ENCODE measurements at regions not wholly inside any gene's neighbourhood (a gene's known extent, or its start where the extent isn't known, plus 50 kb on each side); places are given as distances from the start of the nearest gene placed in this dataset.
"Not testable (repeated sequence)": the region's sequence is repeated elsewhere in the genome, so short reads cannot be mapped to it uniquely, and the experiment has no call there.

GRCh38 chr1:229124520-229125124 is 146.3 kb upstream of the RAB4A start:
- Histone ChIP-seq H3K27ac (ENCODE audit: low read length) (no peak overlapping the region), H3K27me3 (ENCODE audit: insufficient read depth, low read length) (no peaks in the 10 kb centered on the region), H3K36me3 (ENCODE audit: insufficient read depth, low read depth, low read length) (no peaks in the 10 kb centered on the region), H3K4me1 (ENCODE audit: insufficient read depth, low read length) (no peaks in the 10 kb centered on the region; the same call in 1 of the 2 replicates), H3K9ac (ENCODE audit: low read depth, low read length) (no peak overlapping the region), H3K9me3 (ENCODE audit: insufficient read depth, low read depth, low read length) (no peaks in the 10 kb centered on the region), H3K4me3 (ENCODE audit: low read length) (no peak overlapping the region)

DNA sequence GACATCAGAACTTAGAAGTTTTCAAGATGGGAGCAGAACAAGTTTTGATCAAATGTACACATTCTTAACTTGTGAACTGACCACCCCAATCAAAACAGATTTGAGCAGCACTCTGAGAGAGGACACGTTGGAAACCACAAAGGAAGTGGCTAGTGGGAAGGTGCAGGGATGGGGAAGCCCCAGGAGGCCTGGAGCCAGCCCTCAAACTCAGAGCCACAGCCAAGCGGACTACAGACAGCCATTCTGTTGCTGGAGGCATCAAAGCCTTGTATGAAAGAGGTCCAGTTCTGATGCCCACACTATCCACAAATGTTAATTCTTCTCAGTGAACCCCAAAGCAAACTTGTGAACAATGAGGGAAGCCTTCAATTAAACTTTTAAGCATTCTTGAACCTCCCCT is 143.6 kb upstream of the RAB4A start:
- Histone ChIP-seq H3K4me3 (ENCODE audit: low read length) (no peak overlapping the region), H3K9me3 (ENCODE audit: insufficient read depth, low read depth, low read length) (no peaks in the 10 kb centered on the region), H3K36me3 (ENCODE audit: insufficient read depth, low read depth, low read length) (no peaks in the 10 kb centered on the region), H3K4me1 (ENCODE audit: insufficient read depth, low read length) (no peaks in the 10 kb centered on the region; the same call in 1 of the 2 replicates), H3K9ac (ENCODE audit: low read depth, low read length) (no peak overlapping the region), H3K27ac (ENCODE audit: low read length) (no peak overlapping the region), H3K27me3 (ENCODE audit: insufficient read depth, low read length) (no peaks in the 10 kb centered on the region)

- Histone ChIP-seq H3K27ac (ENCODE audit: low read length) (no peak overlapping the region), H3K4me1 (ENCODE audit: insufficient read depth, low read length) (no peaks in the 10 kb centered on the region), H3K36me3 (ENCODE audit: insufficient read depth, low read depth, low read length) (no peaks in the 10 kb centered on the region), H3K9me3 (ENCODE audit: insufficient read depth, low read depth, low read length) (no peaks in the 10 kb centered on the region), H3K27me3 (ENCODE audit: insufficient read depth, low read length) (no peaks in the 10 kb centered on the region), H3K4me3 (ENCODE audit: low read length) (no peak overlapping the region), H3K9ac (ENCODE audit: low read depth, low read length) (no peak overlapping the region)
Observed at GRCh38 chr1:229128066-229128608, 142.8 kb upstream of the RAB4A start.

GRCh38 chr1:229129301-229130027 is 141.4 kb upstream of the RAB4A start:
- Histone ChIP-seq H3K9me3 (ENCODE audit: insufficient read depth, low read depth, low read length) (peaks cover 10% of the 10 kb centered on the region), H3K4me1 (ENCODE audit: insufficient read depth, low read length) (no peaks in the 10 kb centered on the region), H3K9ac (ENCODE audit: low read depth, low read length) (no peak overlapping the region), H3K27me3 (ENCODE audit: insufficient read depth, low read length) (no peaks in the 10 kb centered on the region), H3K36me3 (ENCODE audit: insufficient read depth, low read depth, low read length) (no peaks in the 10 kb centered on the region), H3K27ac (ENCODE audit: low read length) (no peak overlapping the region), H3K4me3 (ENCODE audit: low read length) (no peak overlapping the region)

DNA sequence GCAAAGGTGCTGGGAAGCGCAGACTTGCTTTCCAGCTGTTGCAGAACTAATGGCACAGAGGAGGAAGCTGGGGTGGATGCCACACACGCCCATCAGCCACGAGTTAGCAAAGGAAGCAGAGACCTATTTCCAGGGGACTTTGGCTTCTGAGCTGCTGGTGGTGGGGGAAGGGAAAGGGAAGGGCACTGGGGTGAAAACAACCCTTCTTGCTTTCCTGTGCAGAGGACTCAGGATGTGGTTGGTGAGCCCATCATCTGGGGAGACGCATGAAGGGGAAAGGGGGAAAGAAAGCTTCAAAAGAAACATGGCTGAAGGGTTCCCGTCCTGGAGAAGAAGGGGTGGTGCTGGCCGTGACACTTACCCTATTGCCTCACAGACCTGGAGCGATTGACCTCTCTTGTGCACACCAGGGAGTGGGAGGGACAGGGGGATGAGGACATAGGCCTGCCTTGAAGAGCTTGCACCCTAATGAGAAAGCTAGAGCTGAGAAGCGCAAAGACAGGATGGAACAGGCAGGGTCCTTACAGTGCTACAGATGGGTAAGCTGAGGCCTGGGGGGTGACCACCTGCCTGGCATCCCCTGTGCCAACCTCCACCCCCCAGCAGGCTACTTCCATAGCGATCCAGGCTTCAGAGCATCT is 140.8 kb upstream of the RAB4A start:
- no peaks in the 10 kb centered on the region for H3K27me3 ChIP-seq (ENCODE audit: insufficient read depth, low read length)
- no peak overlapping the region for H3K9ac ChIP-seq (ENCODE audit: low read depth, low read length)
- H3K9me3 ChIP-seq (ENCODE audit: insufficient read depth, low read depth, low read length), result peaks cover 17% of the 10 kb centered on the region
- H3K27ac ChIP-seq (ENCODE audit: low read length), result no peak overlapping the region
- no peaks in the 10 kb centered on the region for H3K36me3 ChIP-seq (ENCODE audit: insufficient read depth, low read depth, low read length)
- no peaks in the 10 kb centered on the region for H3K4me1 ChIP-seq (ENCODE audit: insufficient read depth, low read length)
- H3K4me3 ChIP-seq (ENCODE audit: low read length), result no peak overlapping the region

GRCh38 chr1:229131243-229132105 is 139.4 kb upstream of the RAB4A start:
- Histone ChIP-seq H3K27ac (ENCODE audit: low read length) (no peak overlapping the region), H3K36me3 (ENCODE audit: insufficient read depth, low read depth, low read length) (no peaks in the 10 kb centered on the region), H3K4me3 (ENCODE audit: low read length) (no peak overlapping the region), H3K4me1 (ENCODE audit: insufficient read depth, low read length) (no peaks in the 10 kb centered on the region), H3K27me3 (ENCODE audit: insufficient read depth, low read length) (no peaks in the 10 kb centered on the region), H3K9ac (ENCODE audit: low read depth, low read length) (no peak overlapping the region), H3K9me3 (ENCODE audit: insufficient read depth, low read depth, low read length) (peaks cover 24% of the 10 kb centered on the region)

GRCh38 chr1:229132106-229132443 is 138.8 kb upstream of the RAB4A start:
- H3K27ac ChIP-seq (ENCODE audit: low read length), result no peak overlapping the region
- H3K36me3 ChIP-seq (ENCODE audit: insufficient read depth, low read depth, low read length), result no peaks in the 10 kb centered on the region
- H3K4me1 ChIP-seq (ENCODE audit: insufficient read depth, low read length), result no peaks in the 10 kb centered on the region
- peaks cover 24% of the 10 kb centered on the region for H3K9me3 ChIP-seq (ENCODE audit: insufficient read depth, low read depth, low read length)
- no peak overlapping the region for H3K4me3 ChIP-seq (ENCODE audit: low read length)
- H3K9ac ChIP-seq (ENCODE audit: low read depth, low read length), result no peak overlapping the region
- no peaks in the 10 kb centered on the region for H3K27me3 ChIP-seq (ENCODE audit: insufficient read depth, low read length)

DNA sequence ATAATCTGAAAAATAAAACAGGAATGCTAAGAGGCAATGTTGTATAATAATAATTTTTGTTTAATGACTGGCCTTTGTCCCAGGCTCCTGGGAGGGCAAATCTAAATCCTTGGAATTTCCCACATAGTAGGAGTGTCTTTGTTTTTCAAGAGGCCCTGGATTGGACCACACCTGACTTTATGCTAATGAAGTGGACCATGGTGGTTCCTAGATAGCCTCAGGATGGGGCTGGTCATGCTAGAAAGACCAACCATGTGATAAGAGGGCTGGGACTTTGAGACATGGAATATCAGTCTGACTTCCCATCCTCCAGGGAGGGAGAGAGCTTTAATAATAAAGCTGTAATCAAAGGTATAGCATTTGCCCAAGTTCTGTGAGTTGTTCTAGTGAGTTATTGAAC is 138.2 kb upstream of the RAB4A start:
- no peak overlapping the region for H3K9ac ChIP-seq (ENCODE audit: low read depth, low read length)
- H3K27ac ChIP-seq (ENCODE audit: low read length), result no peak overlapping the region
- no peaks in the 10 kb centered on the region for H3K4me1 ChIP-seq (ENCODE audit: insufficient read depth, low read length)
- no peaks in the 10 kb centered on the region for H3K36me3 ChIP-seq (ENCODE audit: insufficient read depth, low read depth, low read length)
- no peak overlapping the region for H3K4me3 ChIP-seq (ENCODE audit: low read length)
- H3K9me3 ChIP-seq (ENCODE audit: insufficient read depth, low read depth, low read length), result peaks cover 24% of the 10 kb centered on the region
- H3K27me3 ChIP-seq (ENCODE audit: insufficient read depth, low read length), result no peaks in the 10 kb centered on the region

DNA sequence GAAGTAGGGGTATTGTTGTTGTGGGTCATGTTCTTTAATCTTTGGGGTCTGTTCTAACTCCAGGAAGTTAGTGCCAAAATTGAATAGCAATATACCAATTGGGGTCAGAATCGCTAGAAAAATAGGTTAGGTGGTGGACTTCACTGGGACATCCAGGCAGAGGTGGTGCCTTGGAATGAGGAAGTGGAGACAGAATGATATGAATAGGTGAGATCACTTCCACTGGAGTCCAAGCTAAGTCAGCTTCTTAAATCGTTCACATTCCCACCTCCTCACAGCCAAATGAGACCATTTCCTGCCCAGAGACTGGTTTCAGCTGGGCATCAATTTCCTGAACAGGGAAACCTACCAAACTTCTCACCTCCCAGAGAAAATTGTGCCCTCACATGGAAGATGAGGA is 137.8 kb upstream of the RAB4A start:
- Histone ChIP-seq H3K36me3 (ENCODE audit: insufficient read depth, low read depth, low read length) (no peaks in the 10 kb centered on the region), H3K9me3 (ENCODE audit: insufficient read depth, low read depth, low read length) (peaks cover 24% of the 10 kb centered on the region), H3K9ac (ENCODE audit: low read depth, low read length) (no peak overlapping the region), H3K4me3 (ENCODE audit: low read length) (no peak overlapping the region), H3K4me1 (ENCODE audit: insufficient read depth, low read length) (no peaks in the 10 kb centered on the region), H3K27me3 (ENCODE audit: insufficient read depth, low read length) (no peaks in the 10 kb centered on the region), H3K27ac (ENCODE audit: low read length) (no peak overlapping the region)

DNA sequence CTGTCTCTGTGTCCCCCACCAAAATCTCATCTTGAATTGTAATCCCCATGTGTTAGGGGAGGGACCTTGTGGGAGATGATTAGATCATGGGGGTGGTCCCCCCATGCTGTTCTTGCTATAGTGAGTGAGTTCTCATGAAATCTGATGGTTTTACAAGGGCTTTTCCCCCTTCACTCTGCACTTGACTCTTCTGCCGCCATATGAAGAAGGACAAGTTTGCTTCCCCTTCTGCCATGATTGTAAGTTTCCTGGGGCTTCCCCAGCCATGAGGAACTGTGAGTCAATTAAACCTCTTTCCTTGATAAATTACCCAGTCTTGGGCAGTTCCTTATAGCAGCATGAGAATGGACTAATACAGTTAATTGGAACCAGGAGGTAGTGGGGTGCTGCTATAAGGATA is 137.1 kb upstream of the RAB4A start:
- H3K27me3 ChIP-seq (ENCODE audit: insufficient read depth, low read length), result no peaks in the 10 kb centered on the region
- H3K9me3 ChIP-seq (ENCODE audit: insufficient read depth, low read depth, low read length), result peaks cover 24% of the 10 kb centered on the region
- H3K4me1 ChIP-seq (ENCODE audit: insufficient read depth, low read length), result no peaks in the 10 kb centered on the region
- no peak overlapping the region for H3K27ac ChIP-seq (ENCODE audit: low read length)
- no peak overlapping the region for H3K4me3 ChIP-seq (ENCODE audit: low read length)
- no peak overlapping the region for H3K9ac ChIP-seq (ENCODE audit: low read depth, low read length)
- no peaks in the 10 kb centered on the region for H3K36me3 ChIP-seq (ENCODE audit: insufficient read depth, low read depth, low read length)

DNA sequence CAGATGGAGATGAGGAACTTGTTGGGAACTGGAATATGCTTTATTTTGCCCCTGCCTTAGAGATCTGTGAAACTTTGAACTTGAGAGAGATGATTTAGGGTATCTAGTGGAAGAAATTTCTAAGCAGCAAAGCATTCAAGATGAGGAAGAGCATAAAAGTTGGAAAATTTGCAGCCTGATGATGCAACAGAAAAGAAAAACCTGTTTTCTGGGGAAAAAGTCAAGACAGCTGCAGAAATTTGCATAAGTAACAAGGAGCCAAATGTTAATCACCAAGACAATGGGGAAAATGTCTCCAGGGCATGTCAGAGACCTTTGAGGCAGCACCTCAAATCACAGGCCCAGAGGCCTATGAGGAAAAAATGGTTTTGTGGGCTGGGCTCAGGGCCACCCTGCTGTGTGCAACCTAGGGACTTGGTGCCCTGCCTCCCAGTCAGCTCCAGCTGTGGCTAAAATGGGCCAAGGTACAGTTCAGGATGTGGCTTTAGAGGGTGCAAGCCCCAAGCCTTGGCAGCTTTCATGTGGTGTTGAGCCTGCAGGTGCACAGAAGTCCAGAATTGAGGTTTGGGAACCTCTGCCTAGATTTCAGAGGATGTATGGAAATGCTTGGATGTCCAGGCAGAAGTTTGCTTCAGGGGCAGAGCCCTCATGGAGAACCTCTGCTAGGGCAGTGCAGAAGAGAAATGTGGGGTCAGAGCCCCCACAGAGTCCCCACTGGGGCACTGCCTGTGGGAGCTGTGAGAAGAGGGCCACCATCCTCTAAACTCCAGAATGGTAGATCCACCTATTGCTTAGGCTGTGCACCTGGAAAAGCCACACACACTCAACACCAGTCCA is 136.3 kb upstream of the RAB4A start:
- H3K4me1 ChIP-seq (ENCODE audit: insufficient read depth, low read length); H3K27ac ChIP-seq (ENCODE audit: low read length); H3K36me3 ChIP-seq (ENCODE audit: insufficient read depth, low read depth, low read length); H3K4me3 ChIP-seq (ENCODE audit: low read length); H3K9ac ChIP-seq (ENCODE audit: low read depth, low read length); H3K27me3 ChIP-seq (ENCODE audit: insufficient read depth, low read length): not testable (repeated sequence)
- H3K9me3 ChIP-seq (ENCODE audit: insufficient read depth, low read depth, low read length), result peaks cover 24% of the 10 kb centered on the region
